Cardiac muscle cell (in vitro differentiated cells and primary cell): ENCODE measurements at regions not wholly inside any gene's neighbourhood (a gene's known extent, or its start where the extent isn't known, plus 50 kb on each side); places are given as distances from the start of the nearest gene placed in this dataset.
A peak's percentile ranks its signal among the peaks of the same experiment; 100 is the strongest.
"Not testable (repeated sequence)": the region's sequence is repeated elsewhere in the genome, so short reads cannot be mapped to it uniquely, and the experiment has no call there.

ENCODE experiments used
- DNase-seq, 2 donors: peaks; one replicate each; pipeline versions ENCODE4 v3.0.0 to v3.0.0-alpha.2; 2010 to 2017; ENCODE audit warnings: low read depth in 1 of 2, low spot score in 1 of 2
- H3K27ac ChIP-seq: fragments of 200-600 bp; sonication (generic); 2 replicates; pipeline ENCODE4 v1.5.1; 2016
- H3K27me3 ChIP-seq: fragments of 200-600 bp; sonication (generic); 2 replicates; pipeline ENCODE4 v1.6.0; 2016; ENCODE audit warnings: control low read depth
- H3K36me3 ChIP-seq: fragments of 200-600 bp; sonication (generic); 2 replicates; pipeline ENCODE4 v1.5.1; 2016; ENCODE audit warnings: control low read depth
- H3K4me1 ChIP-seq: fragments of 200-600 bp; sonication (generic); 2 replicates; pipeline ENCODE4 v1.8.1; 2017; ENCODE audit warnings: low read depth, mild to moderate bottlenecking, mixed run types
- H3K4me3 ChIP-seq: fragments of 200-600 bp; sonication (generic); 2 replicates; pipeline ENCODE4 v1.5.1; 2016; ENCODE audit warnings: mild to moderate bottlenecking
- H3K9me3 ChIP-seq: fragments of 200-600 bp; sonication (generic); 2 replicates; pipeline ENCODE4 v1.5.1; 2017; ENCODE audit warnings: low read depth, mild to moderate bottlenecking, control low read depth
- CTCF ChIP-seq: IDR thresholded peaks from 2 replicates; pipeline ENCODE4 v1.5.1; 2012; ENCODE audit warnings: low read depth, mild to moderate bottlenecking, low read length

GRCh38 chr9:31588006-31588405 lies 796.4 kb upstream of the ACO1 start:
- Histone ChIP-seq H3K9me3 (no peaks in the 10 kb centered on the region), H3K4me3 (no peak overlapping the region), H3K36me3 (no peaks in the 10 kb centered on the region), H3K27me3 (no peaks in the 10 kb centered on the region), H3K4me1 (no peaks in the 10 kb centered on the region), H3K27ac (no peak overlapping the region)
- TF ChIP-seq CTCF = no peak
- no peak for DNase-seq

GRCh38 chr9:31588756-31589155 lies 795.7 kb upstream of the ACO1 start:
- no peak for TF ChIP-seq CTCF
- no peaks in the 10 kb centered on the region for H3K9me3 ChIP-seq
- no peak for DNase-seq
- H3K27ac ChIP-seq = no peak overlapping the region
- no peaks in the 10 kb centered on the region for H3K36me3 ChIP-seq
- H3K4me3 ChIP-seq = no peak overlapping the region
- H3K4me1 ChIP-seq = no peaks in the 10 kb centered on the region
- H3K27me3 ChIP-seq = no peaks in the 10 kb centered on the region

GRCh38 chr9:31590091-31590490 lies 794.4 kb upstream of the ACO1 start:
- Histone ChIP-seq H3K27me3 (no peaks in the 10 kb centered on the region), H3K36me3 (no peaks in the 10 kb centered on the region), H3K9me3 (no peaks in the 10 kb centered on the region), H3K4me3 (no peak overlapping the region), H3K27ac (no peak overlapping the region), H3K4me1 (no peaks in the 10 kb centered on the region)
- DNase-seq = peak in 1 of 2 donors; percentile 39
- no peak for TF ChIP-seq CTCF

- DNase-seq, H3K36me3 ChIP-seq, H3K4me3 ChIP-seq, H3K9me3 ChIP-seq, H3K27ac ChIP-seq, H3K4me1 ChIP-seq, H3K27me3 ChIP-seq: not testable (repeated sequence)
Measured at GRCh38 chr9:31597086-31597485, 787.4 kb upstream of the ACO1 start.

- Histone ChIP-seq H3K4me1 (no peaks in the 10 kb centered on the region), H3K9me3 (no peaks in the 10 kb centered on the region), H3K36me3 (no peaks in the 10 kb centered on the region), H3K4me3 (no peak overlapping the region), H3K27ac (no peak overlapping the region), H3K27me3 (no peaks in the 10 kb centered on the region)
- DNase-seq = peak in 1 of 2 donors; percentile 1
- TF ChIP-seq CTCF = no peak
Measured at GRCh38 chr9:31597977-31598376, 786.5 kb upstream of the ACO1 start.

- TF ChIP-seq CTCF = no peak
- Histone ChIP-seq H3K9me3 (no peaks in the 10 kb centered on the region), H3K36me3 (no peaks in the 10 kb centered on the region), H3K4me1 (no peaks in the 10 kb centered on the region), H3K4me3 (no peak overlapping the region), H3K27me3 (no peaks in the 10 kb centered on the region), H3K27ac (no peak overlapping the region)
- DNase-seq = no peak
Measured at GRCh38 chr9:31601666-31602065, 782.8 kb upstream of the ACO1 start.
